ENCODE measurements at regions not wholly inside any gene's neighbourhood (a gene's known extent, or its start where the extent isn't known, plus 50 kb on each side); places are given as distances from the start of the nearest gene placed in this dataset.

- Mint-ChIP-seq H3K27me3 (ENCODE audit: insufficient read depth, low read depth, poor library complexity) (no peaks in the 10 kb centered on the region), H3K9me3 (no peaks in the 10 kb centered on the region), H3K4me3 (no peak overlapping the region), H3K4me1 (no peaks in the 10 kb centered on the region), H3K27ac (no peak overlapping the region), H3K36me3 (ENCODE audit: low read depth) (no peaks in the 10 kb centered on the region)
- no peak overlapping the region for H3K4me2 ChIP-seq
- H4K20me1 ChIP-seq (replicated peaks; ENCODE audit: insufficient read depth): no peaks in the 10 kb centered on the region
- H3K79me2 ChIP-seq (replicated peaks; ENCODE audit: insufficient read depth): no peaks in the 10 kb centered on the region
- no peak for DNase-seq (ENCODE audit: low spot score)
- H3K4me3 ChIP-seq: no peak overlapping the region
- ATAC-seq: no peak
- H2AFZ ChIP-seq: no peak overlapping the region; the same call in 1 of the 2 replicates
- no peaks in the 10 kb centered on the region for H3K9me2 ChIP-seq (ENCODE audit: insufficient read depth)
- no peaks in the 10 kb centered on the region for H3K27me3 ChIP-seq (ENCODE audit: insufficient read depth)
- TF ChIP-seq EZH2phosphoT487 (IDR thresholded peaks at IDR 0.05; ENCODE audit: unreplicated experiment): no peak
- no peak for TF ChIP-seq CTCF (conservative IDR thresholded peaks at IDR 0.05; ENCODE audit: low read depth in 2 of 2)
- no peak for TF ChIP-seq NANOG (IDR thresholded peaks at IDR 0.05; ENCODE audit: borderline replicate concordance)
- TF ChIP-seq ZNF114 (CRISPR knock-in tag; IDR thresholded peaks at IDR 0.05): no peak
- TF ChIP-seq REST (IDR thresholded peaks at IDR 0.05; ENCODE audit: unreplicated experiment): no peak
- TF ChIP-seq ETS1 (IDR thresholded peaks at IDR 0.05): no peak
- no peaks in the 10 kb centered on the region for H3K4me1 ChIP-seq (ENCODE audit: insufficient read depth)
- H3K36me3 ChIP-seq (ENCODE audit: insufficient read depth): no peaks in the 10 kb centered on the region
- no peak overlapping the region for H3K27ac ChIP-seq (ENCODE audit: low read depth)
- no peaks in the 10 kb centered on the region for H3F3A ChIP-seq (replicated peaks; ENCODE audit: low read depth)
Observed at GRCh38 chr16:59881376-59881775, 1147.3 kb upstream of the GOT2 start.

- no peak overlapping the region for H3K27ac Mint-ChIP-seq
- Histone ChIP-seq H3K4me1 (ENCODE audit: insufficient read depth) (no peaks in the 10 kb centered on the region), H3K9me2 (ENCODE audit: insufficient read depth) (no peaks in the 10 kb centered on the region), H3K27ac (ENCODE audit: low read depth) (no peak overlapping the region), H3F3A (replicated peaks; ENCODE audit: low read depth) (no peaks in the 10 kb centered on the region), H4K20me1 (replicated peaks; ENCODE audit: insufficient read depth) (no peaks in the 10 kb centered on the region), H2AFZ (no peak overlapping the region), H3K79me2 (replicated peaks; ENCODE audit: insufficient read depth) (no peaks in the 10 kb centered on the region), H3K4me2 (no peak overlapping the region), H3K27me3 (ENCODE audit: insufficient read depth) (no peaks in the 10 kb centered on the region), H3K4me3 (no peak overlapping the region), H3K36me3 (ENCODE audit: insufficient read depth) (no peaks in the 10 kb centered on the region)
- ATAC-seq (no peak), DNase-seq (ENCODE audit: low spot score) (no peak)
- H3K9me3 Mint-ChIP-seq: no peaks in the 10 kb centered on the region
- no peaks in the 10 kb centered on the region for H3K27me3 Mint-ChIP-seq (ENCODE audit: insufficient read depth, low read depth, poor library complexity)
- H3K4me3 Mint-ChIP-seq: no peak overlapping the region
- no peaks in the 10 kb centered on the region for H3K4me1 Mint-ChIP-seq
- H3K36me3 Mint-ChIP-seq (ENCODE audit: low read depth): no peaks in the 10 kb centered on the region
- no peak for TF ChIP-seq EZH2 (IDR thresholded peaks at IDR 0.05; ENCODE audit: low read depth, unreplicated experiment)
- TF ChIP-seq NANOG (IDR thresholded peaks at IDR 0.05; ENCODE audit: borderline replicate concordance): no peak
- no peak for TF ChIP-seq CREB1 (CRISPR knock-in tag; IDR thresholded peaks at IDR 0.05; ENCODE audit: low read depth)
- TF ChIP-seq EZH2phosphoT487 (IDR thresholded peaks at IDR 0.05; ENCODE audit: unreplicated experiment): no peak
- TF ChIP-seq ZNF114 (CRISPR knock-in tag; IDR thresholded peaks at IDR 0.05): no peak
- no peak for TF ChIP-seq STAT1 (IDR thresholded peaks at IDR 0.05; ENCODE audit: unreplicated experiment)
- no peak for TF ChIP-seq ZNF331 (CRISPR knock-in tag; IDR thresholded peaks at IDR 0.05; ENCODE audit: low read depth)
- no peak for TF ChIP-seq POLR2AphosphoS5 (IDR thresholded peaks at IDR 0.05; ENCODE audit: low read depth)
Observed at GRCh38 chr16:59880611-59881010, 1146.5 kb upstream of the GOT2 start.
